Hepatic stellate cell (primary cell): ENCODE measurements at regions not wholly inside any gene's neighbourhood (a gene's known extent, or its start where the extent isn't known, plus 50 kb on each side); places are given as distances from the start of the nearest gene placed in this dataset.

Experiments used
- DNase-seq: peaks from one replicate; pipeline ENCODE4 v3.0.0; 2011; ENCODE audit warnings: low spot score

DNA sequence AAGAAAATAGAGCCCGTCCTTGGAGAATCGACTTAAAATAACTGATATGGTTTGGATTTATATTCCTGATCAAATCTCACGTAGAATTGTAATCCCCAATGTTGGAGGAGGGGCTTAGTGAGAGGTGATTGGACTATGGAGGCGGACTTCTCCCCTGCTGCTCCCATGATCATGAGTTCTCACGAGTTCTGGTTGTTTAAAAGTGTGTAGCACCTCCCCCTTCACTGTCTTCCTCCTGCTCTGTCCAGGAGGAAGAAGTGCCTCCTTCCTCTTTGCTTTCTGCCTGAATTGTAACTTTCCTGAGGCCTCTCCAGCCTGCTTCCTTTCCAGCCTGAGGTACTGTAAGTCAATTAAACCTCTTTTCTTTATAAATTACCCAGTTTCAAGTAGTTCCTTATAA lies 529.2 kb downstream of the HAO1 start:
- no peak for DNase-seq

DNA sequence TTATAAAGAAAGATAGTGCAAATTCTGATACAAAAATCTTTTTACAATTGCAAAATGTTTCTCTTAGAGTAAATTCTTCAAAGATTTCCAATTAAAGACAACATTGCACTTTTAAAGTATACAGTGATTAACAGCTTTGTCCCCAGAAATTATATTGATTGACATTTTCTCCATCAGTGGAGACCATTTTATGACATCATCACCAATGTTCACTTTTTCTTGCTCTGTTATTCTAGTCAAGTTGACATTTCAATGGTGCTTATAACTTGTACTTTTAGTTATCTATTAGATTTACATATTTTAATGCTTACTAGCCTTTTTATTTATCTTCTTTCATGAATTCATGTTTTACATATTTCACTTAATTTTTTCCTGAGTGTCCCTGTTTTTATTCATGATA lies 524.8 kb downstream of the HAO1 start:
- no peak for DNase-seq

- no peak for DNase-seq
Observed at GRCh38 chr20:7416382-7416781, 523.9 kb downstream of the HAO1 start.

GRCh38 chr20:7420345-7420744 lies 519.9 kb downstream of the HAO1 start:
- no peak for DNase-seq

DNA sequence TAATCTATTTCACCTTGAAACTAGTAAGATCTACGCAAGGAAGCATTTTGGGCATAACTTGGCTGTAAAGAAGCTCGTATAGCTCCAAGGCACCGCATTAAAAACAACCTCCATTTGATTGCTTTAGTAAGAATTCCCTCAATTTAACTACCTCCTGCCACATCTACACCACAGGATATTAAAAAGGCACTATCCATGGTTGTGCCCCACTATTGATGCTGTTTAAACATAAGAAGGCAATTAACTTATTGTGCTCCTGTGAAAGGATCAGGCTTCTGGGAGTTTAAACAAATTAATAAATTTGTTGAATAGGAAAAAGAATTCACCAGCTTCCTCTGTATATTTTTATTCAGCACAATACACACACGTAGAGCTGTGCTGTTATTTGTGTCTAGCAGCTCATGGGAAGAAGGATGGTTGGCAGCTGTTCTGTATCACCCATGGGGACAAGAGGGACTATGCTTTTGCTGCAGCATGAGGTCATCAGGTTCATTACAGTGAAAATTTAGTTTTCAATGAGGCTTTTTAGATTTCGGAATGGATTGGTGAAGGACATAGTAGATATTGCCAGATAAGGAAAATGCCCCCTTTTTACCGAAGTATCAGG lies 513.3 kb downstream of the HAO1 start:
- DNase-seq: no peak

DNA sequence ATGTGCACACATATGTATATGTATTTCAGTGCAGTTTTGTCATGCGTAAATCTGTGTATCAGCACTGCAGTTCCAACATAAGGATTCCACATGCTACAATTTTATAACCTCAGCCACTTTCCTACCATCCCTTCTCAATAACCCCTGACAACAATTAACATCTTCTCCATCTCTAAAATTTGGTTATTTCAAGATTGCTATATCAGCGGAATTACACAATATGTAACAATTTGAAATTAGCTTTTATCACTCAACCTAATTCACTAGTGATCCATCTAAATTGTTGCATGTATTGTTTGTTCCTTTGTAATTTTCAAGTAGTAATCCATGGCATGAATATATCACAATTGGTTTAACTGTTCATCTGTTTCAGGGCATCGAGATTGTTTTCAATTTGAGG lies 511.3 kb downstream of the HAO1 start:
- DNase-seq: no peak

DNA sequence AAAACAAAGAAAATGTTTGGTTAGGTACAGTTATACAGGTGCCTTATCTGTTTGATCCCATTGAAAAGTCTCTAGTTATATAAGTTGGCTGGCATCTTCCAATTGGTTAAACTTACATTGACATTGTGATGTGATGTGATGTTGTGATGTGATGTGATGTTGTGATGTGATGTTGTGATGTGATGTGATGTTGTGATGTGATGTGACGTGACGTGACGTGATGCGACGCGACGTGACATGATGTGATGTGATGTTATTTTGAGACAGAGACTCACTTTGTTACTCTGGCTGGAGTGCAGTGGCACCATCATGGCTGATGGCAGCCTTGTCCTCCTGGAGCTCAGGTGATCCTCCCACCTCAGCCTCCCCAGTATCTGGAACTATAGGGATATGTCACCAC lies 507.6 kb downstream of the HAO1 start:
- DNase-seq: no peak

- DNase-seq: no peak
Observed at GRCh38 chr20:7437311-7437710, 502.9 kb downstream of the HAO1 start.

DNA sequence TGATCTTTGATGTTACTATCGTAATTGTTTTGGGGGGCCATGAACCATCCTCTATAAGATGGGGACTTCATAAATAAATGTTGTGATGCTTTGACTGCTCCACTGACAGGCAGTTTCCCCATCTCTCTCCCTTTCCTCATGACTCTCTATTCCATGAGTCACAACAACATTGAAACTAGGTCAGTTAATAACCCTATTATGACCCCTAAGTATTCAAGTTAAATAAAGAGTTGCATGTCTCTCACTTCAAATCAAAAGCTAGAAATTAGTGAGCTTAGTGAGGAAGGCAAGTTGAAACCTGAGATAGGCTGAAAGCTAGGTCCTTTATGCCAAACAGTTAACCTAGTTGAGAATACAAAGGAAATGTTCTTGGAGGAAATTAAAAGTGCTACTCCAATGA lies 491.0 kb downstream of the HAO1 start:
- DNase-seq: no peak

DNA sequence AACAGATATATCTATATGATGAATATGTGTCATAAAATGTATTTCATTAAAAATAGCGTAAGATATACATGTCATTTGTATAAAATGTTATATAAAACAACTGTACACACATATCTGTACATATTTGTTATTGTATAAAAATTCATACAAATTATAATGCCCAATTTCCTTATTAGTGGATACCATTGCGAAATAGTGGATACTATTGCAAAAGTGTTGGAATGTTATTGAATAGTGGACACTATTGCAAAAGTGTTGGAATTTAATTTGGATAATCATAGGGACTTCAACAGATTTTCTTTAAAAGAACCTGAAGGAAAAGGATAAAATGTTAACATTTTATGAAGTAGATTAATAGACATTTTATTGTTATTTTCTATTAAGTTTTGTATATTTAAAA lies 487.4 kb downstream of the HAO1 start:
- no peak for DNase-seq

DNA sequence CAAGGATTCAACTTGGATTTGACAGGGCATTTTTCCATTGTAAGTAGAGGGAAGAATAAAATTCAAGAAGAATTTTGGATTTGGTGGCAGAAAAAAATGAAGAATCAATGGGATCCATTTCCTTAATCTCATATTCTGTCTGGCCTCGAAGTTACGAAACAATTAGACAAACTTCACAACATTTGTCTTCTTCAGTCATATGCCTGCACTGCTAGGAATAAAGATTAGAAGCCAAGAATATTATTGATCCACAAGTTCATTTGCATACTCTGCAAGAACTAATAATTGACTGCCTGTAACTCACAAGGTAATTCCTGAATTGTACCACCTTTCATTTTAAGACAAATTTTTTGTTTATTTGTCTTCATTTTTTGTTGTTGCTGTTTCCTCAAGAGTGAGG lies 486.2 kb downstream of the HAO1 start:
- no peak for DNase-seq

- no peak for DNase-seq
Observed at GRCh38 chr20:7458459-7458858, 481.8 kb downstream of the HAO1 start.

DNA sequence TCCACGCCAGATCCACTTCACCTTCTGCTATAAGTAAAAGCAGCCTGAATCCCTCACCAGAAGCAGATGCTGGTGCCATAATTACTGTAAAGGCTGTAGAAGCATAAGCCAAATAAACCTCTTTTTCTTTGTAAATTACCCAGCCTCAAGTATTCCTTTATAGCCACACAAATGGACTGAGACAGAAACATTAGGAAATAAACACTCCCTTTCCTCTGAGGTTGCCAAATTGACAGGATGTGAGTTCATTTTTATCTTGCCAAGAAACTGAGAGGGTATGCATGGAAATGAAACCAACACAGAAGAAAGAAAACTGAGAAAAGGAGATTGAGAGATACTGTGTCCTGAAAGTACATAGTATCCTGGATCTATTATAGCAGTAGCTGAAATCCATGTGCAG lies 481.2 kb downstream of the HAO1 start:
- DNase-seq: no peak

DNA sequence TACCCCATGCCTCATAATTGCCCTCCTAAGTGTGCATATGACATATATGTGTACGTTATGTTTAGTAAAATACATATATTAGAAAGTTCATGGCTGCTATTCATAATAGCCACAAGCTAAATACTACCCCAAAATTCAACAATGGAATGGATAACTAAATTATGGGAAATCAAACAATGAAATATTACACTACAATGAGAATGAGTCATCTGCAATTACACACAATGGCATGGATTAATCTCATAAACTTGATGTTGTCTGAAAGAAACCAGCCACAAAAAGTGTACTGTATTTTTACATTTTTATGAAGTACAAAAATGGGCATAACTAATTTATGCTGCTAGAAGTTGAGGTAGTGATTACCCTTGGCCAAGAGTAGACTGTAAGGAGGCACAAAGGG lies 477.0 kb downstream of the HAO1 start:
- DNase-seq: no peak

DNA sequence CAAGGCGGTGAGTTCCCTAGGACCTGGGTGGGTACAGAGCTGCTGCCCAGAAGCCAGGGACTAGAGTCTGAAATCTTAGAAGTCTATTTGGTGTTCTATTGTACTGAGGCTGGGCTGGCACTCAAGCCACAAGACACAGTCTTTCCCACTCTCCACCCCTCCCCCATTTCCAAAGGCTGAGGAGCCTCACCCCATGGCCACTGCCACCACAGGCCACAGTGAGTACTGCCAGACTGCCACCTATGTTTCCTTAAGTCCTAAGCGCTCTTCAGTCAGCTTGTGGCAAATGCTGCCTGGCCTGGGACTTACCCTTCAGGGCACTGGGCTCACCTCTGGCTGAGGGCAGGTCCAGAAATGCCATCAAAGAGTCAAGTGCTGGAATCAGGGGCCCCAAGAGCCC lies 469.3 kb downstream of the HAO1 start:
- no peak for DNase-seq

DNA sequence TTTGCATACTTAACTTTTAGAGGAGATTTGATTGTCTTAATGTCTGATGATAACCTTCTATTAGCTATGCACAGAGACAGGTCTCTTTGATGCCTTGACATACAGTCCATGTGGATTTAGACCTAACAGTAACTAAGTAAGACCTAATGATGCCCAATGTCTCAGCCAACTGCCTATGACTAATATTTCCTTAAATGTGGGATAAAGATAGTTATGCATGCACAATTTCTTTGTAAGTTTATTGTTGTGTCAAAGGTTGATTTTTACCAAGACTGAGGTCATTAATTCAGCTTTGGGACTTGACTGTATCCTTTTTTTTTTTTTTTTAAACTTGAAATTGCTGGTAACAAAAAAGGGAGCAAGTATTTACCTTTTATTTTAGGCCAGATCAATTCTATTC lies 450.0 kb downstream of the HAO1 start:
- no peak for DNase-seq

- no peak for DNase-seq
Observed at GRCh38 chr20:7492257-7492656, 448.0 kb downstream of the HAO1 start.

DNA sequence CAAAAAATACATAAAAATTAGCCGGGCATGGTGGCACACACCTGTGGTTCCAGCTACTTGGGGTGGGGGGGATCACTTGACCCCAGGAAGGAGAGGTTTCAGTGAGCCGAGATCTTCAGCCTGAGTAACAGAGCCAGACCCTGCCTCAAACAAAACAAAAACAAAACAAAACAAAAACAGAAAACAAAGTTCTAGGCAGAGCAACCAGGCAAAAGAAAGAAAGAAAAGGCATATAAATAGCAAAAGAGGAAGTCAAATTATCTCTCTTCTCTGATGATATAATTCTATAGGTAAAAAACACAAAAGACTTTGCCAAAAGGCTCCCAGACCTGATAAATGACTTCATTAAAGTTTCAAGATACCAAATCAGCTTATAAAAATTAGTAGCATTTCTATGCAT lies 446.9 kb downstream of the HAO1 start:
- no peak for DNase-seq

DNA sequence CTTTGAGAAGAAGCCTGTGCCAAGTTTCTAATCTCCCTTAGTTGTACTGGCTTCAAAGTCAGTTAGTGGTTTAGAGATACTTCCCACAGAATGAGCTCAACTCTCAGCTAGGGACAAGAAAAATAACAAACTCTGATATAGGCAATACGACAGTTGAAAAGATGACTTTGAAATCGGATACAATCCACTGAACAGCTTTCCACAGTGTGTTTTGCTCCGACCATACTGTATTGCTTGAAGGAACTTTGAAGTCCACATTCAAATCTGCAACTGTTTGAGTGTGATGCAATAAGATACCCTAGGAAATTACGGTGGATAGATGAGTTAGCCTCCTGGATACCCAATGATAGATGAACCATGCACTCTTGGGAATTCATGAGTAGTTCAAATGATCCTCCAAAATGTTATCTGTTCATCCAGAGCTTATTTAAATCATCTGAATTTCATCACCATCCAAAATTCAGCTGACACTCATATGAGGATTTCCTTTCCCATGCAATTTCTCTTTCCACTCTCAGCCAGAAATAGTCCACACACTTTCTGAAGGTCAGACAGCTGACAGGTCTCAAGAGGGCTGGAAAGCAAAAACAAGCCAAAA lies 443.8 kb downstream of the HAO1 start:
- no peak for DNase-seq

DNA sequence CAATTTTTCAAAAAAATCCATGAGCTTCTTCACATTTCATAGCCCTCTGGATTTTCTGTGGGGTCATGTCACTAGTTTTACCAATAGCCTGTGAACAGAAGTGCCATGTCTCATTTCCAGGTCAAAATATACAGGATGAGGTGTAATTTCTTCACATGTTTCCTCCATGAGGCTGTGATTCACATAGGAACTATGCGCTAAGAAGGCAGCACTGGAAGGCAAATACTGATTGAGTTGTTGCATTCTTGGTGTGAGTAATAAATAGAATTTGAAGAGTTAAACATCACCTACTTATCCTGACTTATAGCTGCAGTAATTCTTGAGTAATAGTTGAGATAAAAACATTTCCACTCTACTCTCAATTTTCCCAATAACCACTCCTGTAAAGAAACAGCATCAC lies 442.3 kb downstream of the HAO1 start:
- DNase-seq: no peak

GRCh38 chr20:7499201-7499600 lies 441.1 kb downstream of the HAO1 start:
- no peak for DNase-seq

DNA sequence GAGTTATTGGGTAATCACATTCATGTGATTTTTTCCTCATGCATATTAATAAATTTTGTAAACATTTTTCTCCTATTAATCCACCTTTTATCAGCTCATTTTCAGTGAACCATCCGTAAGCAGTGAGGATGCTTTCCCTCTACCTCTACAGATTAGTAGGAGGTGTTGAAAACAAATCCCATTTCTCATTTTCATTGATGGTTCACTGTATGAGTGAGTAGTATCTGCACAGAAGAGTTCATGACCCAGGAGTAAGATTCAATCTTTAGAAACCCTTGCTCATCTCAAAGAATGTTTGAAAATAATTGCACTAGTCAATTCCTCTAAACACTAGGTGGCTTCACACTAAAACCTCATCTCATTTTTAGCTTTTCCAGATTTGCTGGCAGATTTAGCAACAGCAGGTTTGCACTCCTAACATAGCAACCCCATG lies 440.0 kb downstream of the HAO1 start:
- DNase-seq: no peak

GRCh38 chr20:7503501-7503900 lies 436.8 kb downstream of the HAO1 start:
- no peak for DNase-seq

- no peak for DNase-seq
Observed at GRCh38 chr20:7505152-7505834, 435.0 kb downstream of the HAO1 start.
